ENCODE measurements at regions not wholly inside any gene's neighbourhood (a gene's known extent, or its start where the extent isn't known, plus 50 kb on each side); places are given as distances from the start of the nearest gene placed in this dataset.

DNA sequence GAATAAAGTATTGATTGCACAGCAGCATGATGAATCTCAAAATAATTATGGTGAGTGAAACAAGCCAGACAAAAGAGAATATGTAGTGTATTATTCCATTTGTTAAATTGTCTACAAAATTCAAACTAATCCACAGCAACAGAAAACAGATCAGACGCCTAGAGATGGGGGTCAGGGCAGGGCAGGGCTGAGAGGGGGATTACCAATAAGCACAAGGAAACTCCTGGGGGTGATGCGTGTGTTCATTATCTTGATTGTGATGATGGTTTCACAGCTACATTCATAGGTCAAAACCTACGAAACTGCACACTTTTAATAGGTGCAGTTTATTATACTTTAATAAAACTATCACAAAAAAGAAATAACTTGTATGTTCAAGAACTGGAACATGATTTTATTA is 132.7 kb upstream of the CDK6 start:
- TF ChIP-seq EP300 (IDR thresholded peaks at IDR 0.05), result no peak
- TF ChIP-seq, protein P1, sequence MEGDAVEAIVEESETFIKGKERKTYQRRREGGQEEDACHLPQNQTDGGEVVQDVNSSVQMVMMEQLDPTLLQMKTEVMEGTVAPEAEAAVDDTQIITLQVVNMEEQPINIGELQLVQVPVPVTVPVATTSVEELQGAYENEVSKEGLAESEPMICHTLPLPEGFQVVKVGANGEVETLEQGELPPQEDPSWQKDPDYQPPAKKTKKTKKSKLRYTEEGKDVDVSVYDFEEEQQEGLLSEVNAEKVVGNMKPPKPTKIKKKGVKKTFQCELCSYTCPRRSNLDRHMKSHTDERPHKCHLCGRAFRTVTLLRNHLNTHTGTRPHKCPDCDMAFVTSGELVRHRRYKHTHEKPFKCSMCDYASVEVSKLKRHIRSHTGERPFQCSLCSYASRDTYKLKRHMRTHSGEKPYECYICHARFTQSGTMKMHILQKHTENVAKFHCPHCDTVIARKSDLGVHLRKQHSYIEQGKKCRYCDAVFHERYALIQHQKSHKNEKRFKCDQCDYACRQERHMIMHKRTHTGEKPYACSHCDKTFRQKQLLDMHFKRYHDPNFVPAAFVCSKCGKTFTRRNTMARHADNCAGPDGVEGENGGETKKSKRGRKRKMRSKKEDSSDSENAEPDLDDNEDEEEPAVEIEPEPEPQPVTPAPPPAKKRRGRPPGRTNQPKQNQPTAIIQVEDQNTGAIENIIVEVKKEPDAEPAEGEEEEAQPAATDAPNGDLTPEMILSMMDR (IDR thresholded peaks at IDR 0.05), result no peak
- TF ChIP-seq POLR2A (IDR thresholded peaks at IDR 0.05), result no peak
